ENCODE measurements at regions not wholly inside any gene's neighbourhood (a gene's known extent, or its start where the extent isn't known, plus 50 kb on each side); places are given as distances from the start of the nearest gene placed in this dataset.

DNA sequence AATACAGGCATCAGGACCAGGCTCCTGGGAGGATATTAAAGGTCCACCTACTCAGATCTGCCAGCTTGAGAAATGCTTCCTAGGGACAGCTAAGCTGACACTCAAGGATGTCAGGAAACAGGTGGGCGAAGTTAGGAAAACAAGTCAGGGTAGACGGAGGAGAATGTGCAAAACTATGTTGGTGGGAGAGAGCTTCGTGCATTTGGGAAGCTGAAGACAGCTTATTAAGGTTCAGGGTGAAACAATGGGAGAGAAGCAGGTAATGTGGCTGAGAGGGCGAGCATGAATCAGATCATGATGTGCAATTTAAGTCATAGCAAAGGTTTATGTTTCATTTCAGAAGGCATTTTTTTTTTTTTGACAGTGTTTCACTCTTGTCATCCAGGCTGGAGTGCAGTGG is 297.2 kb upstream of the ATP10A start:
- no peaks in the 10 kb centered on the region for H3K4me1 ChIP-seq (ENCODE audit: low read depth, poor library complexity, severe bottlenecking)
- TF ChIP-seq, protein P1, sequence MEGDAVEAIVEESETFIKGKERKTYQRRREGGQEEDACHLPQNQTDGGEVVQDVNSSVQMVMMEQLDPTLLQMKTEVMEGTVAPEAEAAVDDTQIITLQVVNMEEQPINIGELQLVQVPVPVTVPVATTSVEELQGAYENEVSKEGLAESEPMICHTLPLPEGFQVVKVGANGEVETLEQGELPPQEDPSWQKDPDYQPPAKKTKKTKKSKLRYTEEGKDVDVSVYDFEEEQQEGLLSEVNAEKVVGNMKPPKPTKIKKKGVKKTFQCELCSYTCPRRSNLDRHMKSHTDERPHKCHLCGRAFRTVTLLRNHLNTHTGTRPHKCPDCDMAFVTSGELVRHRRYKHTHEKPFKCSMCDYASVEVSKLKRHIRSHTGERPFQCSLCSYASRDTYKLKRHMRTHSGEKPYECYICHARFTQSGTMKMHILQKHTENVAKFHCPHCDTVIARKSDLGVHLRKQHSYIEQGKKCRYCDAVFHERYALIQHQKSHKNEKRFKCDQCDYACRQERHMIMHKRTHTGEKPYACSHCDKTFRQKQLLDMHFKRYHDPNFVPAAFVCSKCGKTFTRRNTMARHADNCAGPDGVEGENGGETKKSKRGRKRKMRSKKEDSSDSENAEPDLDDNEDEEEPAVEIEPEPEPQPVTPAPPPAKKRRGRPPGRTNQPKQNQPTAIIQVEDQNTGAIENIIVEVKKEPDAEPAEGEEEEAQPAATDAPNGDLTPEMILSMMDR (conservative IDR thresholded peaks at IDR 0.05; ENCODE audit: low read depth, low read length), result no peak
- no peaks in the 10 kb centered on the region for H4K20me1 ChIP-seq (ENCODE audit: insufficient read depth)
- H3K27me3 ChIP-seq (ENCODE audit: insufficient read depth, low read depth), result no peaks in the 10 kb centered on the region
- no peak overlapping the region for H3K27ac ChIP-seq
- H2AFZ ChIP-seq (ENCODE audit: low read depth), result no peak overlapping the region
- H3K4me3 ChIP-seq (IDR thresholded peaks at IDR 0.05; ENCODE audit: insufficient read depth, low read depth, low read length), result no peak overlapping the region
- H3K9ac ChIP-seq, result no peak overlapping the region
- no peak overlapping the region for H3K4me2 ChIP-seq
- no peaks in the 10 kb centered on the region for H3K79me2 ChIP-seq (ENCODE audit: insufficient read depth, low read depth)
- H3K36me3 ChIP-seq (ENCODE audit: insufficient read depth), result no peaks in the 10 kb centered on the region

DNA sequence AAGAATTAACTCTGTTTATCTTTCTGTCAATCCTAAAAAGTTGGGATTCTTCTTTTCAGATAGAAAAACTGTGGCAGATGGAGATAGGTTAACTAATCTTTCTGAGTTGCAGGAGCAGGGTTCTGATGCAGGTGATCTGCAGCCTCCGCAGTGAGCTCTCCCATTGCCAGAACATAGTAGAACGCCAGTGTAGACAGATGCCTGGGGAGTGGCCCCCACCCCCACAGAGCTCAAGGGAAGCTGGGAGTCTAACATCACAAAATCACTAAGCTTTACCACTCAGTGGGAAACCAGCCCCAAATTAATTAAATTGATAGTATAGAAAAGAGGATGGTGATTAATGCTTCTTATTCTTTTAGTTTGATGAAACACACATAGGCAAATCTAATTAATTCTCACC is 295.0 kb upstream of the ATP10A start:
- H2AFZ ChIP-seq (ENCODE audit: low read depth), result no peak overlapping the region
- H3K9ac ChIP-seq, result no peak overlapping the region
- no peaks in the 10 kb centered on the region for H3K36me3 ChIP-seq (ENCODE audit: insufficient read depth)
- no peaks in the 10 kb centered on the region for H3K27me3 ChIP-seq (ENCODE audit: insufficient read depth, low read depth)
- H3K79me2 ChIP-seq (ENCODE audit: insufficient read depth, low read depth), result no peaks in the 10 kb centered on the region
- no peak overlapping the region for H3K4me3 ChIP-seq (IDR thresholded peaks at IDR 0.05; ENCODE audit: insufficient read depth, low read depth, low read length)
- no peak overlapping the region for H3K4me2 ChIP-seq
- H3K4me1 ChIP-seq (ENCODE audit: low read depth, poor library complexity, severe bottlenecking), result no peaks in the 10 kb centered on the region
- TF ChIP-seq, protein P1 (conservative IDR thresholded peaks at IDR 0.05; ENCODE audit: low read depth, low read length), result no peak
- H4K20me1 ChIP-seq (ENCODE audit: insufficient read depth), result no peaks in the 10 kb centered on the region
- H3K27ac ChIP-seq, result no peak overlapping the region

DNA sequence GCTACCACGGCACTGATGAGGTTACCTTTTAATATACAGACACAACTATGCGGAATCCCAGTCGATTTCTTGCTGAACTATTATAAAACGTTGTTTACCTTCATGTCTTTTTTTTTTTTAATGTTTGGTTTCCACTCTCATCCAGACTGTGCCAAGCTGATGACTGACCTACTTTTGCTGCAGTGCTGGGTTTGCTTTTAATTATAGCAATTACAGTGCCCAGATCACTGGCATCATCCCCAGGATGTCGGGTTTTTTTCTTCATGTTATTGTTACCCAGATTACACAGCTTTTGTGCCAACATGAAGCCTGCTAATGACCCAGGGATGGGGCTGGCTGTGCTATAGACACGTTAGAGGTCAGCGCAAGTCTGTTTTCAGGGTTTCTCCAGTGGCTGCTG is 294.0 kb upstream of the ATP10A start:
- no peaks in the 10 kb centered on the region for H3K36me3 ChIP-seq (ENCODE audit: insufficient read depth)
- H3K4me1 ChIP-seq (ENCODE audit: low read depth, poor library complexity, severe bottlenecking), result no peaks in the 10 kb centered on the region
- H3K79me2 ChIP-seq (ENCODE audit: insufficient read depth, low read depth), result no peaks in the 10 kb centered on the region
- H3K27ac ChIP-seq, result no peak overlapping the region
- no peaks in the 10 kb centered on the region for H3K27me3 ChIP-seq (ENCODE audit: insufficient read depth, low read depth)
- no peaks in the 10 kb centered on the region for H4K20me1 ChIP-seq (ENCODE audit: insufficient read depth)
- H3K9ac ChIP-seq, result no peak overlapping the region
- no peak overlapping the region for H2AFZ ChIP-seq (ENCODE audit: low read depth)
- no peak overlapping the region for H3K4me3 ChIP-seq (IDR thresholded peaks at IDR 0.05; ENCODE audit: insufficient read depth, low read depth, low read length)
- no peak overlapping the region for H3K4me2 ChIP-seq
- TF ChIP-seq, protein P1 (conservative IDR thresholded peaks at IDR 0.05; ENCODE audit: low read depth, low read length), result no peak

DNA sequence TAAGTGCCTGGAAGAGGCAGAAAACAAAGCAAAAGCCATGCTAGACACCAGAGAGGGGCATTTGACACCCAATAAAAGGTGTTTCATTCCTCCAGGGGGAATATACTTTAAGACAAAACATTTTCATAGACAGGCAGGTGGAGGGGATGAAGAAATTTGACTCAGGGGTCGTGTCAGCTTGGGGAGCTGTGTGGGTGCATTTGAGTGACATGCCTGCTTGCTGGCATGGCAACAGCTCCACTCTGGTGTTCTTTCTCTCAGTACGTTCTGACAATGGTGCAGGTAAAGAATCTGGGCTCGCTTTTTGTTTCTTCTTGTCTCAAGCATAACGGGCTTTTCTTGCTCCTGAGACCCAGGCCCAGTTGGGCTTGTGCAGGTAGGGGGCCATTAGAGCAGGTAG is 292.9 kb upstream of the ATP10A start:
- no peak overlapping the region for H3K4me2 ChIP-seq
- H4K20me1 ChIP-seq (ENCODE audit: insufficient read depth), result no peaks in the 10 kb centered on the region
- no peak overlapping the region for H2AFZ ChIP-seq (ENCODE audit: low read depth)
- no peak overlapping the region for H3K9ac ChIP-seq
- H3K36me3 ChIP-seq (ENCODE audit: insufficient read depth), result no peaks in the 10 kb centered on the region
- H3K27ac ChIP-seq, result no peak overlapping the region
- H3K4me3 ChIP-seq (IDR thresholded peaks at IDR 0.05; ENCODE audit: insufficient read depth, low read depth, low read length), result no peak overlapping the region
- TF ChIP-seq, protein P1 (conservative IDR thresholded peaks at IDR 0.05; ENCODE audit: low read depth, low read length), result no peak
- no peaks in the 10 kb centered on the region for H3K4me1 ChIP-seq (ENCODE audit: low read depth, poor library complexity, severe bottlenecking)
- H3K27me3 ChIP-seq (ENCODE audit: insufficient read depth, low read depth), result no peaks in the 10 kb centered on the region
- H3K79me2 ChIP-seq (ENCODE audit: insufficient read depth, low read depth), result no peaks in the 10 kb centered on the region
